Daoy (cell line): ENCODE measurements at regions not wholly inside any gene's neighbourhood (a gene's known extent, or its start where the extent isn't known, plus 50 kb on each side); places are given as distances from the start of the nearest gene placed in this dataset.
"Not testable (repeated sequence)": the region's sequence is repeated elsewhere in the genome, so short reads cannot be mapped to it uniquely, and the experiment has no call there.

Source experiments
- DNase-seq: peaks from one replicate; pipeline ENCODE4 v3.0.0-alpha.2; 2015; ENCODE audit warnings: low read depth

DNA sequence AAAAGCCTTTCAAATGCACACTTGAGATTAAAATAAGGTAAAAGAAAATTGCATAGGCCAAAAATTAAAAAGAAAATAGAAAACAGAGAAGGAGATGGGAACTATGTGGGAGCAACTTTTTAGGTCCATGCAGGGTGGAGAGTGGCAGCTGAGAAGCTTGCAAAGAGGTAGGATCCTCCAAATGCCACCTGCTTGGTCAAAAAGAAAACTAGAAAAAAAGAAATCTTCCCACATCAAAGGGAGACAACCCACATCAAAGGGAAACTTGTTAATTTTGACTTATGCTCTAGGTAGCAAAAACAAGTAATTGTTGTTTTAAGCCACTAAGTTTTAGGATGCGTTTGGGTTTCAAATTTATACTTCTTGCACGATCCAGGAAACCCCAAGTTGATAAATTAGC, 342.9 kb downstream of the IL20RB start:
- no peak for DNase-seq

DNA sequence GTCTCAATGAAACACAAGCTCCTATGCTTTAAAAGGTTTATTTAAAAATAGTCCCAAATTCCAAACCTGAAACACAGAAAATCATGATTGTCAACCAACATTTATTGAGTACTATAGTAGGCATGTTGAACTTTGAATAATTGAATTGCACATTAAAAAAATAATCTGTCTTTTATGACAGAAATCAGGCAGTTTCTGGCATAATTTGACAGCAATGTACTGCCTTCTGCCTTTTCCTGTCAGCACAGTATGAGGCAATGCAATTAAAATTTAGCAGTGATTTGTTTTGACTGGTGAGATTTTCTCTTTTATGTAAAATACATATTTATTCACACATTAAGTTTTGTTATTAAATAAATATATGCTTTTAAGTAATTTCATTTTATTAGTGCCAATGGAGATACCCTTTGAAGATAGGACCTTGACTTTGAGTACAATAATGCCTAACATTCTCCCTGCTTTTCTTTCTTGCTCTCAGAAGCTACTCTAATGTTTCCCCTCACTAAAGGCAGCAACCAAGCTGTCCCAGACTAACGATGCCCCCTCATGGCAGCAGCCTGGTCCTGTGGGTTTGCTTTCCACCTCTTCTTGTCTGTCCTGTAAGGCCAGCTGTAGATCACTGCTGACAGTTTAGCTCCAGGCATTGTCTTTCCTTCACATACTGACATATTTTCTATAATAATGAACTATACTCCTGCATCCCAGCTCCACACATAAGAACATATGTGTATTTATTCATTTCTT, 346.7 kb downstream of the IL20RB start:
- no peak for DNase-seq

- DNase-seq, result no peak
Observed at GRCh38 chr3:137324114-137324513, 366.3 kb downstream of the IL20RB start.

DNA sequence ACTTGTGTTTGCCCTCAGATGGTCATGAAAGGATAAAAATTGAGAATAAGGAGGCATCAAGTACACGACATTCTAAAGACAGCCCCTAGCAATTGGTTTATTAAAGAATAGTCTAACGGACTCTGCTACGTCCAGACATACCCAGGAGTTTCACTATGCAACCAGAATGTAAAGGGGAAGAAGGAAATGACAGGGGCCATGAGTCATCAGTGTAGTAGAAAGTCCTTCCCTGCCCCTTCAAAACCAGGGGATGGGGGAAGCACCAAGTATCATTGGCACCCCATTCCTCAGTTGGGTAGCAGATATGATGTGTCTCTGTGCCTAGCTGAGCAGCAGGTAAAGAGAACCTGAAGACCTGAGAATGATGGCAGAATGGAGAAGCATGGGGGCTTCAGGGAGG, 367.4 kb downstream of the IL20RB start:
- no peak for DNase-seq

GRCh38 chr3:137325934-137326333, 368.2 kb downstream of the IL20RB start:
- no peak for DNase-seq

GRCh38 chr3:137329594-137329993, 371.8 kb downstream of the IL20RB start:
- no peak for DNase-seq

DNA sequence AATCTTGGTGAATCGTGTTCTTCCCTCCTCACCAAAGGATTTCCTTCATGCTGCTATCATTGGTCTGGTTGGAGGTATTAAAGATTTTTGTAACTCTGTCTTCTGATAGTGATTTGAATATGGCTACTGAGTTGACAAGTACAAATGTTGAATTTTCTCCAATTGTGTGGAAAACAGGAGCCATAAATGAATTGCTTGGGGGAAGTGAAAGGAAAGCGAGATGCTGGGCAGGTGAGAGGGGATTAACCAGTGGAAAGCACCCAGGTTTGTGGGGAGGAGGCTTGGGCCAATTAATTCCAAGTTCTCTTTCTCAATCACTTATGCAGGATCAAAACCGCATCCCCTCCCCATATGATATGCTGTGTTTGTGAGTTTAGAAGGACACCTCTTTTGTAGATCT, 372.5 kb downstream of the IL20RB start:
- no peak for DNase-seq

DNA sequence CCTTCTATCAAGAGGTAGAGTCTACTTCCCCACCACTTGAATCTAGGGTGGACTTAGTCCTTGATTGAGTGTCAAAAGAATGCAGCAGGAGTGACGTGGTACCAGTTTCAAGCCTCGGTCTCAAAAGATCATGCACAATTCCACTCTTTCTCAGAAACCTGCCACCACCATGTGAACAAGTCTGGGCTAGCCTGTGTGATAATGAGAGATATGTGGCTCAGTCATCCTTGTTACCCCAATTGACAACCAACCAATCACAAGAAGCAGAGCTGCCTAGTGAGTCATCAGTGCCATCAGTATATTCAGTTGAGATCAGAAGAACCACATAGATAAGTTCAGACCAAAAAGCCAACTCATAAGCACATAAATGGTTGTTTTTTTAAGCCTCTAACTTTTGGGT, 374.5 kb downstream of the IL20RB start:
- DNase-seq, result no peak

- no peak for DNase-seq
Observed at GRCh38 chr3:137335478-137335877, 377.7 kb downstream of the IL20RB start.

DNA sequence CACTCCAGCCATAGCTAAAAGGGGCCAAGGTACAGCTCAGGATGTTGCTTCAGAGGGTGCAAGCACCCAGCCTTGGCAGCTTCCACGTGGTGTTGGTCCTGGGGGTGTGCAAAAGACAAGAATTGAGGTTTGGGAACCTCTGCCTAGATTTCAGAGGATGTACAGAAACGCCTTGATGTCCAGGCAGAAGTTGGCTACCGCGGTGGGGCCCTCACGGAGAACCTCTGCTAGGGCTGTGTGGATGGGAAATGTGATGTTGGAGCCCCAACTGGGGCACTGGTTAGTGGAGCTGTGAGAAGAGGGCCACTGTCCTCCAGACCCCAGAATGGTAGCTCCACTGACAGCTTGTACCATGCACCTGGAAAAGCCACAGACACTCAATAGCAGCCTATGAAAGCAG, 380.6 kb downstream of the IL20RB start:
- not testable (repeated sequence) for DNase-seq

GRCh38 chr3:137343283-137343682, 385.5 kb downstream of the IL20RB start:
- DNase-seq, result no peak

GRCh38 chr3:137347132-137347531, 389.3 kb downstream of the IL20RB start:
- DNase-seq, result no peak

- DNase-seq, result no peak
Observed at GRCh38 chr3:137347817-137348368, 390.1 kb downstream of the IL20RB start.

DNA sequence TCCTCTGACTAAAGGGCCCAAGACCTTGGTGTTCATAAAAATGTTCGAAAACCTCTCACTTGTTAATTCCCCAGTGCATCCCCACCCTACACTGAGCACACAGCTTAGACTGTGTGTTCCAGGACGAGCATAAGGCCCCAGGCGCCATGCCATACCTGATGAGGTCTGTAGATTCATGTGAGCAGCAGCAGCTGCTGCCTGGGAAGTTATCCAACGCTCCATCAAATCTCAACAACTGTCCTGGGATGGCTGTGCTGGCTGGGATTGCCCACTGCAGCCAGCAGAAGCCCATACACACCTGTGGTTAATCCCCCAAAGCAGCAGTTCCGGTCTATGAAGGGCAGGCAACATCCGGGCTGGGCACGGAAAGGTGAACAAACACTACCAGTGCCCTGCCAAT, 391.2 kb downstream of the IL20RB start:
- no peak for DNase-seq

GRCh38 chr3:137349557-137350348, 392.0 kb downstream of the IL20RB start:
- no peak for DNase-seq

GRCh38 chr3:137360531-137361201, 402.9 kb downstream of the IL20RB start:
- no peak for DNase-seq

GRCh38 chr3:137382005-137382594, 382.0 kb upstream of the SOX14 start:
- no peak for DNase-seq

DNA sequence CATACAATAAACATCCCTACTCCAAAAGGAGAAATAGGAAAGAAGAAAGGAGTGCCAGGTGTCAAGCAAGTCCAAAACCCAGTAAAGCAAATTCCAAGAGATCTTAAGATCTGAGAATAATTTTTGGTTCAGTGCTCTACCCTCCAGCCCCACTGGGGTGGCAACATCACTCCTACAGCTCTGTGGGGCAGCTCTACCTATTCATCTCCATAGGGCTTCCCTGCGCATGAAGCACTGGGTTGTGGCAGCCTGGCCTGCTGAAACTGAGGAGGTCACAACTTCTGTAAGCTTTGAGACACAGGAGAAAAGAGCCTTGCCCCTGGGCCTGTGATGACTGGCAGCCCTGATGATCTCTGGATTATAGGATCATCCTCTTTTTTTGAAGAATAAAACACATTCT, 378.2 kb upstream of the SOX14 start:
- no peak for DNase-seq

GRCh38 chr3:137409584-137409983, 354.5 kb upstream of the SOX14 start:
- no peak for DNase-seq

- no peak for DNase-seq
Observed at GRCh38 chr3:137410028-137410427, 354.1 kb upstream of the SOX14 start.

DNA sequence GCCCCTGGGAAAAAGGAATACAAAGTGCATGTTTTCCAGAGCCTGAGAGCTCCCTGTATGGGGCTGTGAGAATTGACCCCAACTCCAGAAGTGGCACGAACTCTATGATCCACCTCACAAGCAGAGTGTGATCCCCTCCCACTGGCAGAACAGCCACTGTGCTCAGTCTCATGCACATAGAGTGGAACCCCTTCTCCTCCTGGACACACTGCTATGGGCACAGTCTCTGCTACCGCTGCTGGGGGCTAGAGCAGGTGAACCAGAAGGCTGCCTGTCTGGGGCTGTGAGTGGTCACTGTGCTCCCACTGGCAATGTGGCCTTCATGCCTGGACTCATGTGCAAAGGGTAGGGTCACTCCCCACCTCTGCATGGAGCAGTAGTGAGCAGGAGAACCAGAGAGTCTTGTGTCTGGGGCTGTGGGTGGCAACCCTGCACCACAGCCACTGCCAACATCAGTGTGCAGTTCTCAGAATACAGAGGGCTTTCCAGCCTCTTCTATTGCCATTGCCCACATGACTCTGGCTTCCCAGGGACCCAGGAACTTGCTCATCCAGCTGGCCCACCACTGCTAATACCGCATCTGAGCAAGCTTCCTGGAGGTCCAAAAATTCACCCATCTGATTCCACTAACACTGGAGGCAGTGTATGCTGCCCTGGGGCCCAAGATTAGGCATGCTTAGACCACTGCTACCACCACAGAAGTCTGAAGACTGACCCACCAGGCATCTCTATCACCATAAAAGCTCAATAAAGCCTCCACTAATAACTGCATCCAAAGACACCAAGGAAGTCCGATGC, 343.7 kb upstream of the SOX14 start:
- DNase-seq, result no peak
